Memory B cell (primary cell): ENCODE measurements at regions not wholly inside any gene's neighbourhood (a gene's known extent, or its start where the extent isn't known, plus 50 kb on each side); places are given as distances from the start of the nearest gene placed in this dataset.

Experiments used
- ATAC-seq: fragments of 150-1000 bp; cut with Tn5 transposase; 2 replicates; pipeline ENCODE4 v1.10.0; 2021; ENCODE audit warnings: low read depth, mild to moderate bottlenecking, moderate library complexity
- DNase-seq, 2 donors: peaks; one replicate each; pipeline ENCODE4 v3.0.0; 2022; ENCODE audit warnings: low spot score in 2 of 2
- H3K27ac Mint-ChIP-seq: one replicate; pipeline ENCODE4 v1.8.0; 2022; ENCODE audit warnings: mild to moderate bottlenecking, moderate library complexity, mixed read lengths
- H3K27me3 Mint-ChIP-seq: one replicate; pipeline ENCODE4 v1.8.0; 2022; ENCODE audit warnings: mixed read lengths
- H3K36me3 Mint-ChIP-seq: one replicate; pipeline ENCODE4 v1.8.0; 2022; ENCODE audit warnings: mild to moderate bottlenecking, mixed read lengths
- H3K4me1 Mint-ChIP-seq: one replicate; pipeline ENCODE4 v1.8.0; 2022; ENCODE audit warnings: mixed read lengths
- H3K4me3 Mint-ChIP-seq: one replicate; pipeline ENCODE4 v1.8.0; 2022; ENCODE audit warnings: mild to moderate bottlenecking, moderate library complexity, mixed read lengths
- H3K9me3 Mint-ChIP-seq: one replicate; pipeline ENCODE4 v1.8.0; 2022; ENCODE audit warnings: mixed read lengths

GRCh38 chr3:23751212-23751723, 54.5 kb upstream of the UBE2E1 start:
- Mint-ChIP-seq H3K36me3 (no peaks in the 10 kb centered on the region), H3K4me3 (no peak overlapping the region), H3K27ac (no peak overlapping the region), H3K9me3 (no peaks in the 10 kb centered on the region), H3K4me1 (no peaks in the 10 kb centered on the region), H3K27me3 (no peaks in the 10 kb centered on the region)
- ATAC-seq (no peak), DNase-seq (no peak)

DNA sequence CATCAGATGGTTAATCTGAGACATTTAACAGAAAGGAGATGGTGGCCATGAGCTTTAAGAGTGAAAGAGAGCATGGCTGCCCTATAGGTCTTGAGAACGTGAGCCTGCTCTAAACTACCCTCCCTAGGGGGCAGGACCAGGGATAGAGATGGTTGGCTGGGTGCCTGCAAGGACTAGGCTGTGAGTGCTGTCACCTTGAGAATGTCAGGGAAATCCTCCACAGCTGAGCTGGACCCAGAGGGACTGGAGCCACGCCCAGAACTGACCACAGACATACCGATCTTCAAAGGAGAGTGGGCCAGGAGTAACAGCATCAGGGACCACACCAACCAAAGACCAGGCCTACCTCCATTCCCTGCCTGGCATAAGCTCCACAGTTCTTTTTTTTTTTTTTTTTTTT, 53.6 kb upstream of the UBE2E1 start:
- no peaks in the 10 kb centered on the region for H3K4me1 Mint-ChIP-seq
- H3K9me3 Mint-ChIP-seq, result no peaks in the 10 kb centered on the region
- H3K27ac Mint-ChIP-seq, result no peak overlapping the region
- H3K36me3 Mint-ChIP-seq, result no peaks in the 10 kb centered on the region
- ATAC-seq (no peak), DNase-seq (no peak)
- H3K27me3 Mint-ChIP-seq, result no peaks in the 10 kb centered on the region
- no peak overlapping the region for H3K4me3 Mint-ChIP-seq

DNA sequence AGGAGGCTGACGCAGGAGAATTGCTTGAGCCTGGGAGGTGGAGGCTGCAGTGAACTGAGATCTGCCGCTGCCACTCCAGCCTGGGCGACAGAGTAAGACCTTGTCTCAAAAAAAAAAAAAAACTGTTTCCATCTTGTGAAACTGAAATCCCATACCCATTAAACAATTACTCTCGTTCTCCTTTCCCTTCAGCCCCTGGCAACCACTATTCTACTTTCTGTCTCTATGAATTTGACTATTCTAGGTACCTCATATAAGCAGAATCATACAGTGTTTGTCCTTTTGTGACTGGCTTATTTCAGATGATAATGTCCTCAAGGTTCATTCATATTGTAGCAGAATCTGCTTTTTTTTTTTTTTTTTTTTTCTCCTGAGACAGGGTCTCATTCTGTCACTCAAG, 51.5 kb upstream of the UBE2E1 start:
- Mint-ChIP-seq H3K27ac (no peak overlapping the region), H3K27me3 (no peaks in the 10 kb centered on the region), H3K4me3 (no peak overlapping the region), H3K36me3 (no peaks in the 10 kb centered on the region), H3K4me1 (no peaks in the 10 kb centered on the region), H3K9me3 (no peaks in the 10 kb centered on the region)
- no peak for DNase-seq
- ATAC-seq, result no peak
